SK-N-MC (cell line): ENCODE measurements at regions not wholly inside any gene's neighbourhood (a gene's known extent, or its start where the extent isn't known, plus 50 kb on each side); places are given as distances from the start of the nearest gene placed in this dataset.

ENCODE experiments used
- EZH2 ChIP-seq: fragments of 200-600 bp; sonication (generic); IDR thresholded peaks from one replicate; pipeline ENCODE4 v1.6.1; 2017; ENCODE audit warnings: antibody characterized with exemption
- POLR2AphosphoS5 ChIP-seq: IDR thresholded peaks from 2 replicates; pipeline ENCODE4 v1.6.1; 2012; ENCODE audit warnings: mild to moderate bottlenecking, low read depth, low read length, borderline replicate concordance

- no peak for TF ChIP-seq POLR2AphosphoS5
- TF ChIP-seq EZH2, result no peak
Observed at GRCh38 chr12:3432176-3432742, 58.7 kb upstream of the PRMT8 start.
